GM23248 (cell line): ENCODE measurements at regions not wholly inside any gene's neighbourhood (a gene's known extent, or its start where the extent isn't known, plus 50 kb on each side); places are given as distances from the start of the nearest gene placed in this dataset.

ENCODE experiments used
- EZH2 ChIP-seq: fragments of 200-600 bp; sonication (generic); IDR thresholded peaks from 2 replicates; pipeline ENCODE4 v1.6.1; 2018; ENCODE audit warnings: antibody characterized with exemption, mild to moderate bottlenecking; ENCODE audit not compliant: insufficient read depth, poor library complexity, severe bottlenecking
- EZH2phosphoT487 ChIP-seq: fragments of 200-600 bp; sonication (generic); IDR thresholded peaks from 2 replicates; pipeline ENCODE4 v1.6.1; 2018; ENCODE audit warnings: antibody characterized with exemption, moderate library complexity, mild to moderate bottlenecking, low read depth; ENCODE audit not compliant: insufficient read depth

- no peak for TF ChIP-seq EZH2phosphoT487
- TF ChIP-seq EZH2, result no peak
Measured at GRCh38 chr5:109962882-109963603, 273.3 kb downstream of the MAN2A1 start.
